HUES6 (cell line): ENCODE measurements at regions not wholly inside any gene's neighbourhood (a gene's known extent, or its start where the extent isn't known, plus 50 kb on each side); places are given as distances from the start of the nearest gene placed in this dataset.

Experiments
- H3K27ac ChIP-seq: 2 replicates; pipeline ENCODE4 v1.7.0; 2013; ENCODE audit warnings: low read depth, mild to moderate bottlenecking, low read length, inconsistent platforms
- H3K27me3 ChIP-seq: 2 replicates; pipeline ENCODE4 v1.6.1; 2013; ENCODE audit warnings: low read length; ENCODE audit not compliant: control insufficient read depth, insufficient read depth
- H3K36me3 ChIP-seq: 2 replicates; pipeline ENCODE4 v1.6.1; 2013; ENCODE audit warnings: low read length; ENCODE audit not compliant: control insufficient read depth, insufficient read depth
- H3K4me1 ChIP-seq: 2 replicates; pipeline ENCODE4 v1.6.1; 2013; ENCODE audit warnings: low read length; ENCODE audit not compliant: control insufficient read depth, insufficient read depth
- H3K4me3 ChIP-seq: 2 replicates; pipeline ENCODE4 v1.5.1; 2013; ENCODE audit warnings: low read depth, low read length
- H3K9ac ChIP-seq: one replicate; pipeline ENCODE4 v1.6.1; 2013; ENCODE audit warnings: mild to moderate bottlenecking, low read length
- H3K9me3 ChIP-seq: 2 replicates; pipeline ENCODE4 v1.6.1; 2013; ENCODE audit warnings: low read depth, low read length; ENCODE audit not compliant: control insufficient read depth, insufficient read depth

DNA sequence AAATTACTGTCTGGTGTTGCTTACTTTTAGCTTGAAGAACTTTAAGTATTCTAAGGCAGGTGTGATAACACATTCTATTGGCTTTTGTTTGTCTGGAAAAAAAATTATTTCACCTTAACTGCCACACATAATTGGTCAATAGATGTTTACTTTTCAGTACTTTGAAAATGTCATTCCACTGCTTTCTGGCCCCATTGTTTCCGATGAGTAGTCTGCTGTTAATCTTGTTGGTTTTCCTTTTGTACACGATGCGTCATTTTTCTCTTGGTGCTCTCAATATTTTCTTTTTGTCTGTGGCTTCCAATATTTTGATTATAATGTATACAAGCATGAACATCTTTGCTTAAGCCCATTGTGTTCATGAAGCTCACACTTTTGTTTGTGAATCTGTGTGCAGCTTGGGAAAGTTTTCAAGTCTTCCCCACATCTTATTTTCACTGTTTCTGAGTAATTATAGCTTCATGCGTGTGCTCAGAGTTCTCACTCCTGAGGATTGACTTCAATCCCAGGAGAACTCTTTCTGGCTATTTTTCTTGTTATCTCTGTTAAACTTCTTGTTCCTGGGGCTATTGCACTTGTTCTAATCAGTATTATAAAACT, 664.7 kb downstream of the IGSF11 start:
- Histone ChIP-seq H3K27ac (no peak overlapping the region), H3K4me3 (no peak overlapping the region), H3K36me3 (no peaks in the 10 kb centered on the region), H3K9ac (no peak overlapping the region), H3K27me3 (no peaks in the 10 kb centered on the region), H3K4me1 (no peaks in the 10 kb centered on the region), H3K9me3 (peaks cover 13% of the 10 kb centered on the region)

DNA sequence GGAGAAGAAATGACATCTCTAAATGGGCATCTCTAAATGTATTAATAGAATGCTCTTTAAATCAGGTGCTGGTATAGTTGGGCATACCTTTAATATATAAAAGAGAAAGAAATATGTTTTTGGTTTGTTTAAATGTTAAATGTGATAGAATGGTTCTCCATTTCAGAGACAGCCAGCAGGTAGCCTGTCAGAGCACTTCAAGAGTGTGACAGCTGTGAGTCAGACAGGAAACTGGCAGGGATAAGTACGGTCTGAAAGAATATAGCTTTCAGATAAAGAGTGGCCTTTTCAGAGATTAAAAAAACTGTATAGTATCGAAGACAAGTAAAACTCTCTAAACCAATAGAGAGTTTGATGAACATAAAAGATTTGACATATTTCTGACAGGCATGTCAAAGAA, 654.1 kb downstream of the IGSF11 start:
- Histone ChIP-seq H3K36me3 (no peaks in the 10 kb centered on the region), H3K27me3 (no peaks in the 10 kb centered on the region), H3K9ac (no peak overlapping the region), H3K4me1 (no peaks in the 10 kb centered on the region), H3K27ac (no peak overlapping the region), H3K4me3 (no peak overlapping the region), H3K9me3 (no peaks in the 10 kb centered on the region)

DNA sequence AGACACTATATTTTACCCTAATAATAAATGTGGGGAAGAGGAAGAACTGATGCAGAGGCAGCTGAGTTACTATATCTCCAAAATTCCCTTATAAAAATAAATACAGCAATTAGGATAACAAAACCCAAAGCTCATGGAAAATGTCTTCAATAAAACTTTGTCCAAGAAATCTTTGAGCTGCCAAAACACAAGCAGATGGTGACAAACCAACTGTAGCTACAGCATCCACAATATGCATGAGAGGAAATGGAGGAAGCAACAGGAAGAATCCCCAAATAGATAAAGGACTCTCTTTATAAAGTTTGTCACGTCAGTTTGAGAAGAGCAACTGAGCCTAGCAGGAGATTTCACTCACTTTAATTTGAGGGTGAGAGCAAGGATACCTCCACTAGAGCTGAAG, 638.2 kb downstream of the IGSF11 start:
- H3K27ac ChIP-seq, result no peak overlapping the region
- no peaks in the 10 kb centered on the region for H3K27me3 ChIP-seq
- H3K4me1 ChIP-seq, result no peaks in the 10 kb centered on the region
- no peak overlapping the region for H3K4me3 ChIP-seq
- H3K9me3 ChIP-seq, result no peaks in the 10 kb centered on the region
- H3K36me3 ChIP-seq, result no peaks in the 10 kb centered on the region
- no peak overlapping the region for H3K9ac ChIP-seq

DNA sequence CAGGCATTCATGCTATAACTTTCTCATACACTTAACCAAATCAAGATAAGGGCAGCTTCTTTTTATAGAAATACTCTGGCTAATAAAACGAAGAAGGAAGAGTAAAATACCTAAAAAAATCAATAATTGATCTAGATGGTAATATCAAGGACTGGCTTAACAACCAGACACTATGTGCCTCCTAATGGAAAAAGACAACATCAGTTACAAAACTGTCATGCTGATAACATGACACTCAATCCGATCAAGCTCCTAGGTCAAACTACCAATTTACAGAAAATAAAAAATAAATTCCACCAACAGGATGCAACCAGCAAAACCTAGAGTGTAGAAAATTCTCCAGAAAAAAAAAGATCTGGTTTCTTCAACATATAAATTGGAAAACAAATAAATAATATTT, 634.6 kb downstream of the IGSF11 start:
- H3K9me3 ChIP-seq, result no peaks in the 10 kb centered on the region
- no peaks in the 10 kb centered on the region for H3K27me3 ChIP-seq
- H3K36me3 ChIP-seq, result no peaks in the 10 kb centered on the region
- H3K4me1 ChIP-seq, result no peaks in the 10 kb centered on the region
- no peak overlapping the region for H3K9ac ChIP-seq
- no peak overlapping the region for H3K27ac ChIP-seq
- no peak overlapping the region for H3K4me3 ChIP-seq

DNA sequence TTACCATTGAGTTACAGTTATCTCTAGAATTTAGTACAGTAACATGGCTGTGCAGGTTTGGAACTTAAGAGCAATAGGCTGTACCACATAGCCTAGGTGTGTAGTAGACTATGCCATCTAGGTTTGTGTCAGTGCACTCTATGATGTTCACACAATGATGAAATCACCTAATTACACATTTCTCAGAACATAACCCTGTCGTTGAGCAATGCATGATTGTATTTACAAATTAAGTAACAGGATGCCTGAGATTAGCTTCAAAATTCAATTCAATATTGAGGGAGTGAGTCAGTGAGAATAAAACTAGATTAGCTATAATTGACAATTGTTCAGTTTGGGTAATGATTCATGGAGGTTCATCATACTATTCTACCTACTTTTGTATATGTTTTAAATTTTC, 633.8 kb downstream of the IGSF11 start:
- no peak overlapping the region for H3K4me3 ChIP-seq
- H3K4me1 ChIP-seq, result no peaks in the 10 kb centered on the region
- no peaks in the 10 kb centered on the region for H3K36me3 ChIP-seq
- H3K27me3 ChIP-seq, result no peaks in the 10 kb centered on the region
- H3K27ac ChIP-seq, result no peak overlapping the region
- no peaks in the 10 kb centered on the region for H3K9me3 ChIP-seq
- H3K9ac ChIP-seq, result no peak overlapping the region

DNA sequence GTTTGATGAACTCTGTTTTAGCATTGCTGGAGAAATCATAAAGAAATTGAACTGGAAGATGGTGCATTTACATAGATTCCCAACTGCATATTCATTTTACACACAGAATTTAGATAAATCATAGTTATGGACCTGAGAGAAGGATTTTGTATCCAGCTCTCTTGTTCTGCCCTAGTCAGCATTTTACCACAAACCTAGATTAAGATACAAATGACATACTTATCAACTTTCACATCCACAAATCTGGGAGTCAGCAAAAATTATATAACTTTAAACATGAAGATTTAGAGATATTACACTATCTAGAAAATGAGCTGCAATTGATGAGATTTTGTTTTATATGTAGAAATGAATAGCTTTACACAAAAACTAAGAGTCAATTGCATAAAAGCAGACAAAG, 632.8 kb downstream of the IGSF11 start:
- Histone ChIP-seq H3K4me3 (no peak overlapping the region), H3K27me3 (no peaks in the 10 kb centered on the region), H3K27ac (no peak overlapping the region), H3K9me3 (no peaks in the 10 kb centered on the region), H3K9ac (no peak overlapping the region), H3K36me3 (no peaks in the 10 kb centered on the region), H3K4me1 (no peaks in the 10 kb centered on the region)

DNA sequence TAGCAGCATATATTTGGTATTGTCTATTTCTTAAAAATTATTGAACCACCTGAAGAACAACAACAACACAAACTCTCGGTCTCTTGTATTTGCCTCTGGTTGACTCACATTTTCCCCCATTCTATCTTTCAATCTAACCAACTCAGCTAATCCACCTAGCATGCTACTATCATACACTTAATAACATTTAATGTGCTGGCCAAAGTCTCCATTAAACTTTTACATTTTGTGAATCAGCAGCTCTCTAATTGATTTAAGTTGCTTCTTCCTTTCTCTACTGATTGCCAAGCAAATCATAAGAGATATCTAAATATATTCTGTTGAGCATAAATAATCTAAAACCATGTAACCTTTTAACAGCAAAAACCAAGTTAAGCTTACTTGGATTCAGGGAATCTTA, 631.7 kb downstream of the IGSF11 start:
- H3K4me1 ChIP-seq, result no peaks in the 10 kb centered on the region
- no peak overlapping the region for H3K27ac ChIP-seq
- no peak overlapping the region for H3K4me3 ChIP-seq
- no peak overlapping the region for H3K9ac ChIP-seq
- H3K27me3 ChIP-seq, result no peaks in the 10 kb centered on the region
- H3K9me3 ChIP-seq, result no peaks in the 10 kb centered on the region
- no peaks in the 10 kb centered on the region for H3K36me3 ChIP-seq

DNA sequence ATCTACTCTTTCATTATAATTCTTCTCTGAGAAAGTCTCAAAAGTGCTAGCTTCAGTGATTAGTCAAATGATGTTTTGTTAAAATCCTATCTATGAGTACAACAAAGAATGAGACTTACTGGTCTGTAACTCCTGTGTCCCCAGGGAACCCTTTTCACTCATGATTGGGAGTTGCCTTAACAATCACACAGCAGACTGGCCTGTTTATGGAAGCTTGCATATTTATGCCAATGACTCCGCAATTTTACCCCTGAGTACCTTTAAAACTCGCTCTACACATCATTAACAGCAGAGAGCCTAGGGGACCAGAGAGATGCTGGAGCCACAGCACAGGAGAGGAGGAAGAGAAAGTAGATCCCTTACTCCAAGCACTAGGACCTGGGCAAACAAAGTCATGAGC, 628.1 kb downstream of the IGSF11 start:
- no peak overlapping the region for H3K9ac ChIP-seq
- no peak overlapping the region for H3K4me3 ChIP-seq
- no peaks in the 10 kb centered on the region for H3K9me3 ChIP-seq
- no peaks in the 10 kb centered on the region for H3K4me1 ChIP-seq
- H3K27me3 ChIP-seq, result no peaks in the 10 kb centered on the region
- no peaks in the 10 kb centered on the region for H3K36me3 ChIP-seq
- H3K27ac ChIP-seq, result no peak overlapping the region

DNA sequence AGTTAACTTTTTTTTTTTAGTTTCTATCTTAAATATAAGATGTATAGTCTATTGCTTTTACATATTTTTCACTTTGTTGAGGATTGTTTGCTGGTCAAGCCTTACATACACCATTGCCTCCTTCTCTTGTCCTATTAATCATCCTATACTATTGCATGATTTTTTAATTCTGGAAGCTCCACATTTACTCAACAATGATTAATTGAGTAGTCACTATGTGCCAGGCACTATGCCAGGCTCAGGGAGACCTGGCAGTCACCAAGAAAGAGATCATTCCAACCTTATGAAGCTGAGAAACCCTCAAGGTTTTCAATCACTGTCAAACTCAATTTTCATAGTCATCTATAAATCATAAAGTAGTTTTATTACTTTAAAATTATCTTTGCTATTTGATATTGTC, 626.2 kb downstream of the IGSF11 start:
- H3K9me3 ChIP-seq, result no peaks in the 10 kb centered on the region
- no peaks in the 10 kb centered on the region for H3K4me1 ChIP-seq
- no peak overlapping the region for H3K9ac ChIP-seq

DNA sequence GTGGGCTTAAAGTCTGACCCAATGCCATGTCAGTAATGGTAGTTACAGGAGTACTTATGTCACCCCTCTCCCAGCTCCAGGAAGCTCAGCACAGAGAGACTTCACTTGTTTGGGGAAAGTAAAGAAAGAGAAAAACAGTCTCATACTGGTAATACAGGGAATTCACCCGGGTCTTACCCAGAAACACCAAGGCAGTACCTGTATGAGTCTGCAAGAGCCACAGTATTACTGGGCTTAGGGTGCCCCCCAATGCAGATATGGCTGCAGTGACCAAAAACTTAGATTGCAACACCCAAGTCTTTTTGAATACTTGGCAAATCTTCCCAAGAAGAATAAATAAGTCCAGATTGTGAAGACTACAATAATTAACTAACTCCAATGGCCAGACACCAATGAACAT, 622.1 kb downstream of the IGSF11 start:
- Histone ChIP-seq H3K9ac (no peak overlapping the region), H3K27ac (no peak overlapping the region), H3K27me3 (no peaks in the 10 kb centered on the region), H3K9me3 (no peaks in the 10 kb centered on the region), H3K4me3 (no peak overlapping the region), H3K4me1 (no peaks in the 10 kb centered on the region), H3K36me3 (no peaks in the 10 kb centered on the region)

More for the DNA sequence above, 626.2 kb downstream of the IGSF11 start:
- no peaks in the 10 kb centered on the region for H3K36me3 ChIP-seq
- no peak overlapping the region for H3K27ac ChIP-seq
- H3K27me3 ChIP-seq, result no peaks in the 10 kb centered on the region
- no peak overlapping the region for H3K4me3 ChIP-seq

DNA sequence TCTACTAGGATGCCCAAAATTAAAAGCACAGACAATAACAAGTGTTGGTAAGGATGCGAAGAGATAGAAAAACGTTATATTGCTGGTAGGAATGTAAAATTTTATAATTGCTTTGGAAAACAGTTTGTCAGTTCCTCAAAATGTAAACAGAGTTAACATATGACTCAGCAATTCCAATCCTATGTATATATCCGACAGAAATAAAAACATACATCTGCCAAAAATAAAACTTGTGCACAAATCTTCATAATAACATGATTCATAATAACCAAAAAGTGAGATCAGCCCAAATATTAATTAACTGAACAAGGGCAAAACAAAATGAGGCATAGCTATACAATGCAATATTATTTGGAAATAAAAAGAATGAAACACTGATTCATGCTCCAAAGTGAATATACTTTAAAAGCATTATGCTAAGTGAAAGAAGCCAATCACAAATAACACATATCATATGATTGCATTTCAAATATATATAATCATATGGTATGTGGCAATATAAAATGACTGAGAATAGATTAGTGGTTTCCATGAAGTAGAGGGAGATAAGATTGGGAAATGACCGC, 609.3 kb downstream of the IGSF11 start:
- H3K4me3 ChIP-seq, result no peak overlapping the region
- H3K27ac ChIP-seq, result no peak overlapping the region
- no peak overlapping the region for H3K9ac ChIP-seq
- peaks cover 3% of the 10 kb centered on the region; the same call in 1 of the 2 replicates for H3K9me3 ChIP-seq
- no peaks in the 10 kb centered on the region for H3K27me3 ChIP-seq
- H3K4me1 ChIP-seq, result peaks cover 6% of the 10 kb centered on the region; the same call in 1 of the 2 replicates
- H3K36me3 ChIP-seq, result no peaks in the 10 kb centered on the region
